ENCODE measurements at regions not wholly inside any gene's neighbourhood (a gene's known extent, or its start where the extent isn't known, plus 50 kb on each side); places are given as distances from the start of the nearest gene placed in this dataset.

- Histone ChIP-seq H3K27ac (ENCODE audit: low read depth, low read length) (no peak overlapping the region), H3K27me3 (replicated peaks in 1 of 4; ENCODE audit: control insufficient read depth in 3 of 4, extremely low read depth in 1 of 4, insufficient read depth in 3 of 4, low read length in 3 of 4) (no peaks in the 10 kb centered on the region), H3K4ac (replicated peaks; ENCODE audit: insufficient read length, low read depth, low read length) (no peak overlapping the region), H3K9ac (replicated peaks in 1 of 4; ENCODE audit: extremely low read depth in 1 of 4, low read depth in 3 of 4, low read length in 3 of 4) (no peak overlapping the region), H2BK12ac (ENCODE audit: low read depth, low read length) (no peak overlapping the region), H4K5ac (ENCODE audit: insufficient read length, low read depth, low read length) (no peak overlapping the region), H3K56ac (replicated peaks; ENCODE audit: insufficient read length, low read depth, low read length) (no peak overlapping the region), H2BK20ac (ENCODE audit: low read length) (no peak overlapping the region), H3K9me3 (ENCODE audit: insufficient read depth in 2 of 2, low read depth in 1 of 2, low read length in 1 of 2) (no peaks in the 10 kb centered on the region), H4K91ac (replicated peaks; ENCODE audit: insufficient read length, low read length) (no peak overlapping the region), H3K4me3 (ENCODE audit: extremely low read depth in 1 of 4, insufficient read depth in 2 of 4, low read depth in 3 of 4, low read length in 4 of 4) (no peak overlapping the region), H2BK5ac (ENCODE audit: low read depth, low read length) (no peak overlapping the region), H3K14ac (ENCODE audit: insufficient read length) (no peak overlapping the region), H2AFZ (ENCODE audit: low read length) (no peak overlapping the region), H4K8ac (ENCODE audit: extremely low read depth, insufficient read depth, low read length) (no peak overlapping the region), H3K79me2 (ENCODE audit: control insufficient read depth in 1 of 2, insufficient read depth in 2 of 2, low read length in 2 of 2) (no peaks in the 10 kb centered on the region), H3K18ac (ENCODE audit: extremely low read depth, low read length) (no peak overlapping the region), H3K36me3 (ENCODE audit: control insufficient read depth in 2 of 4, insufficient read depth in 4 of 4, low read length in 3 of 4) (no peaks in the 10 kb centered on the region; a peak in 1 of 8 replicates), H4K20me1 (replicated peaks in 1 of 2; ENCODE audit: control insufficient read depth in 1 of 2, insufficient read depth in 2 of 2, low read length in 2 of 2) (no peaks in the 10 kb centered on the region), H2BK120ac (replicated peaks; ENCODE audit: low read depth, low read length) (no peak overlapping the region), H2BK15ac (ENCODE audit: low read length) (no peak overlapping the region), H3K23ac (ENCODE audit: insufficient read length) (no peak overlapping the region), H3K4me2 (ENCODE audit: insufficient read depth in 1 of 2, low read depth in 2 of 2, low read length in 2 of 2) (no peak overlapping the region), H3K79me1 (ENCODE audit: low read depth, low read length) (no peaks in the 10 kb centered on the region), H3K4me1 (replicated peaks in 1 of 4; ENCODE audit: control insufficient read depth in 3 of 4, insufficient read depth in 4 of 4, low read length in 3 of 4) (no peaks in the 10 kb centered on the region), H2AK5ac (ENCODE audit: low read depth, low read length) (no peak overlapping the region), H3K23me2 (ENCODE audit: low read depth, low read length) (no peaks in the 10 kb centered on the region)
- no peak for TF ChIP-seq RBBP5 (IDR thresholded peaks at IDR 0.05; ENCODE audit: borderline replicate concordance, low read depth, low read length)
- DNase-seq (ENCODE audit: low read depth in 1 of 2, low spot score in 2 of 2), result no peak
- 87% methylated on average over 10 of the region's 10 CpGs; no CpG with 5 or more reads in 1 of the 2 experiments for WGBS, 2 experiments (ENCODE audit: extremely low coverage in 1 of 2, insufficient coverage in 1 of 2, insufficient read length in 1 of 2, insufficient replicate concordance in 2 of 2, low coverage in 1 of 2, low lambda C conversion rate in 2 of 2, missing lambda C conversion rate in 1 of 2)
- ChIA-PET POLR2A (ENCODE audit: partially characterized antibody) (no interaction called here), CTCF (ENCODE audit: partially characterized antibody) (interaction anchor here (1.0 kb wide), 1 partner anchor 261 kb away, joined by 3 read pairs; no protein-coding TSS in a partner anchor)
- FAIRE-seq, result no peak
These were observed 168.2 kb upstream of the PPARGC1A start for GRCh38 chr4:24057915-24058559.
